Muscle layer of duodenum (tissue), 2 donors: ENCODE measurements at regions not wholly inside any gene's neighbourhood (a gene's known extent, or its start where the extent isn't known, plus 50 kb on each side); places are given as distances from the start of the nearest gene placed in this dataset.

ENCODE experiments used
- H3K27ac ChIP-seq: one replicate; pipeline ENCODE4 v1.7.0; 2013; ENCODE audit warnings: mild to moderate bottlenecking, low read length
- H3K27me3 ChIP-seq: one replicate; pipeline ENCODE4 v1.7.0; 2013; ENCODE audit warnings: low read depth, mild to moderate bottlenecking, control low read depth, low read length
- H3K36me3 ChIP-seq, 2 donors: one replicate each; pipeline ENCODE4 v1.7.0; 2013; ENCODE audit warnings: low read length in 2 of 2, control low read depth in 1 of 2, mild to moderate bottlenecking in 1 of 2; ENCODE audit not compliant: insufficient read depth in 2 of 2, control insufficient read depth in 1 of 2
- H3K4me1 ChIP-seq, 2 donors: one replicate each; pipeline ENCODE4 v1.7.0; 2013; ENCODE audit warnings: low read length in 2 of 2, mild to moderate bottlenecking in 2 of 2, control low read depth in 1 of 2, moderate library complexity in 1 of 2; ENCODE audit not compliant: insufficient read depth in 2 of 2, control insufficient read depth in 1 of 2
- H3K4me3 ChIP-seq, 2 donors: one replicate each; pipeline ENCODE4 v1.7.0; 2013; ENCODE audit warnings: low read length in 2 of 2, low read depth in 1 of 2, mild to moderate bottlenecking in 1 of 2
- H3K9me3 ChIP-seq, 2 donors: one replicate each; pipeline ENCODE4 v1.7.0; 2013; ENCODE audit warnings: low read length in 2 of 2, control low read depth in 1 of 2, mild to moderate bottlenecking in 1 of 2; ENCODE audit not compliant: control insufficient read depth in 1 of 2
- donor health status: healthy.

DNA sequence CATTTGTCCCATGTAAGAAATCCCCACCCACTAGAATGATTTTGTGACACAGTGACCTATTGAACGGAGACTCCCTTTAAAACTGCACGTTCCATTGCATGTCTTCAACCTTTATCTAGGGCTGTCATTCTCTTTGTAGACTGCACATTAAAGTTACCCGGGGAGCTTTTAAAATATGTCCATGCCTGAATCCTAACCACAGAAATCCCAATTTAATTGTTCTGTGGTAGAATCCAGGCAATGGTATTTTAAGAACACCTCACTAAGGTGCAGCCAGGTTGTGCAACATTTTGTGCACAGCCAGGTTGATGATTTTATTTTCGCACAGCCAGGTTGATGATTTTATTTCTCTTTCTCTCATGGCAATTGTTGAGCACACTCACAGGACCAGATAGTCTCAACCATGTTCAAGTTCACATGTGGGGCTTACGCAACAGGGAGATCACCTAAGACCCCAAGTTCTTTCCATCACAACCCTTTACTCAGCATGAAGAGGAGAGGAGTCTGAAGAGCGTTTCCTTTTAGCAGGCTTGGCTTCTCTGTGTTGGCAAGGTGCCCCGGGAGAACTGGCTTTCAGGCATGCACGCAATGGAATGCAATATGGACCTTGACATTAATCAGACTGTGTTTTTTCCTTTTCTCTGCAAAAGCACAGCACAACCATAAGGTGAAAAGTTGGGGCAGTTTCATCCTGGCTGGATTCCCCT lies 467.3 kb upstream of the ETAA1 start:
- no peaks in the 10 kb centered on the region for H3K27me3 ChIP-seq
- no peaks in the 10 kb centered on the region for H3K9me3 ChIP-seq
- no peaks in the 10 kb centered on the region for H3K36me3 ChIP-seq
- H3K27ac ChIP-seq = no peak overlapping the region
- H3K4me1 ChIP-seq = peaks cover 6 to 13% of the 10 kb centered on the region in 2 donors
- H3K4me3 ChIP-seq = no peak overlapping the region

DNA sequence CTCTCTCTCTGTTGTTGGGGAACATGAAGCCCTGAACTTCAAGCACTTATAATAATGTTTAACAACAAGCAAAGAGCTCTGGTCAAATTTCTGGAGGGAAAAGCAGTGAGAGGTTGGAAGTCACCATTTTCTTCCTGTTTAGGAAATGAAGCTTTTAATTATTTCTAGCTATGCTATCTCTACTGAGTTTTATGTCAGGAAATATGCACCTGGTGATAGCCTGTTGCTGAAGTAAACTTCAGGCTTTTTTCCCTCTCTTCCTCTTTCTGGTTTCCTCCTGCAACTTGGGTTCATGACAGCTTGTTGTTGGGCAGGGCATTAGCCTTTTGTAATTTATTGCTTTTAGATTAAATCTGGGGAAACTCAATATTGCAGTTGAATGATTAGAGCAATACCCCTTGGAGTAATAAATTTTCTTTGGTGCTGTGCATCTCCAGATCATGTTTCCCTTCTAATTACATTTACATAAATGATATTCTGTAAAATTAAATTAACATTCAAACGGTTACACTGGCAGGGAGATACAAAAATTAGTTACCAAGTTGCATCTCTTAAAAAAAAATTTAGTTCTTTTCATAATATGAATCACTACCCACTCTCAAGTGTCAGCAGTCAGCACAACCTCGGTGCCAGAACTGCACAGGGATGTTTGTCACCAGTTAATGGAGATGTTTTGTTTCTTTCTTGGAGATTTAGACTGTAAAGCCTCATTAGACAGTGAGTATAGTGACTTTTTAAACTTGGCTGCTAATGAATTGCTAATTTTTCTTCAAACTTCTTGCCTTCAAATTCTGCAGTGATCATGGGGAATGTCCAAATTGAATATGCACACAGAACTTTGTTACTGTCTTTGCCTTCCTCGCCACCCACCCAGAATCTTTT lies 466.6 kb upstream of the ETAA1 start:
- Histone ChIP-seq H3K4me1 (peaks cover 6 to 13% of the 10 kb centered on the region in 2 donors), H3K27ac (no peak overlapping the region), H3K36me3 (no peaks in the 10 kb centered on the region), H3K27me3 (no peaks in the 10 kb centered on the region), H3K4me3 (no peak overlapping the region), H3K9me3 (no peaks in the 10 kb centered on the region)

DNA sequence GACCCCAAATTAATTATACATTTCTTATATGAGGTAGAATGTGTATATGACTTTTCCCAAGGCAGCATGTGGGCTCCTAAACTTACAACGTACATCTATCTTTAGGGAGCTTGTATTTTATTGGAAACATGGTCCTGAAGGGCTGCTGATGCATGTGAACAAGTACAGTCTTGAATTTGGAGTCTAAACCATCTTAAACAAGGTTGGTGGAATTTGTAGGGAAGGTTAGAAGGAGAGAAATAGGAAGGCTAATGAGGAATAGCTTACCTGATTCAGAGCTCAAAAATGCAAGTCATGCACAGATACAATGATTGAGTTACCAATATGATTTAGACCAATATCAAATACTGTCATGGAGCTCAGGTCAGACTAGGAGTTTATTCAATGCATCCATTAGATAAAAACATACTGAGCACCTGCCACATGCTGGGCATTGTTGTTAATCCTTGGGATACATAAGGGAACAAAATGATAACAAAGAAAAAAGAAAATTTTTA lies 458.6 kb upstream of the ETAA1 start:
- Histone ChIP-seq H3K27ac (no peak overlapping the region), H3K4me3 (no peak overlapping the region), H3K9me3 (no peaks in the 10 kb centered on the region), H3K27me3 (no peaks in the 10 kb centered on the region), H3K4me1 (peaks cover 0 to 10% of the 10 kb centered on the region in 2 donors), H3K36me3 (no peaks in the 10 kb centered on the region)

- no peaks in the 10 kb centered on the region for H3K27me3 ChIP-seq
- no peak overlapping the region for H3K4me3 ChIP-seq
- H3K9me3 ChIP-seq = no peaks in the 10 kb centered on the region
- H3K36me3 ChIP-seq = no peaks in the 10 kb centered on the region
- no peak overlapping the region for H3K27ac ChIP-seq
- H3K4me1 ChIP-seq = peaks cover 0 to 10% of the 10 kb centered on the region in 2 donors
Observed at GRCh38 chr2:66940080-66940479, 457.1 kb upstream of the ETAA1 start.

DNA sequence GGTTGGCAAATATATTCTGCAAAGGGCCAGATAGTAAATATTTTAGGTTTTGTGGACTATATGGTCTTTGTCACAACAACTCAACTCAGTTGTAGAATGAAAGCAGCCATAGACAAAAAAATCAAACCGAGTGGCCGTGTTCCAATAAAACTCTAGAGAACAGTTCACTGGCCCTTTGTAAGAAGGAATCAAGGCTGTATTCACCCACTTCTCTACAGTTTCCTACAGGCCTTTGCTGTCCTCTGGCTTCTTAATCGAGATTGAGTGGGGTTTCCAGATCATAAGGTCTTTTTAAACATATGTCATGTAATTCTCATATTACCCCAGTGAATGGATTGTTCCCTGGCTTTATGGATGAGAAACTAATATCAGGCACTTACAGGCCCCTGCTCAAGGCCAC lies 448.9 kb upstream of the ETAA1 start:
- H3K4me1 ChIP-seq = no peaks in the 10 kb centered on the region
- H3K9me3 ChIP-seq = no peaks in the 10 kb centered on the region
- H3K27ac ChIP-seq = no peak overlapping the region
- H3K36me3 ChIP-seq = no peaks in the 10 kb centered on the region
- H3K27me3 ChIP-seq = no peaks in the 10 kb centered on the region
- H3K4me3 ChIP-seq = no peak overlapping the region

GRCh38 chr2:66957198-66957597 lies 439.9 kb upstream of the ETAA1 start:
- Histone ChIP-seq H3K27me3 (no peaks in the 10 kb centered on the region), H3K27ac (no peak overlapping the region), H3K36me3 (no peaks in the 10 kb centered on the region), H3K4me1 (no peaks in the 10 kb centered on the region), H3K4me3 (no peak overlapping the region), H3K9me3 (no peaks in the 10 kb centered on the region)

DNA sequence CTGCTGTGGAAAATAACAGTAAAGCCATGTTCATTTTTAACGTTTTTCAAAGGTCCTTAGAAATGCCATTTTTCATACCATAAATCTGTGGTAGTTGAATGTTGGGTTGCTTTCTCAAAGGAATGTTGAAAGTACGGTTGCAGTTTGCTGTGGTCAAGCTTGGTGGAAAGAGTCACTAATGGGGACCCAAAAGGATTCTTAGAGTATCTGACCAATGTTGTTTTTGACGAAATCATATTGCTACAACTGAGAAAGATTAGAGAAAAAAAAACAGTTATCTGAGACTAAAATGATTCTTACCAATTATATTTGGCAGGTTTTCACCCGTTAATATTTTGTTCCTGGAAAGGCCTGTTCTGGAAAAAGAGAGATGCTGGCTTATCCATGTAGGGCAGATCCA lies 439.5 kb upstream of the ETAA1 start:
- no peak overlapping the region for H3K4me3 ChIP-seq

DNA sequence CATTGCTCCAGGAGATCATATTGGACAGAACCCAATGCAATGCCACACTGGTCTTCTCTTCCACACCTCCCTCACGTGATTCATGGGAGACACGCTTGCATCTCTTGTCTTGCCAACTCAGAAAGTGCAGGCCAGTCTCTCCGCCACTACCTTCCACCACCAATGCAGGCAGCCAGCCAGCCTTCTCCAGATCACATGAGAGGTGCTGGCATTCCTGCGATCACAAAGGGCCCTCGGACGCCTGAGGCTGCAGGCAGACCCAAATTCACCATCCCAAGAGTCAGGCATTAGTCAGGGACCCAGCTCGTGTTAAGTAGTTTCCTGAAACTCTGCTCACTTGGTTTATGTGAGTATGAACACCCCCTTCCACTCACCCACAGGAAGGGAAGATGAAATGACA lies 437.0 kb upstream of the ETAA1 start:
- Histone ChIP-seq H3K4me1 (peaks cover 0 to 7% of the 10 kb centered on the region in 2 donors), H3K4me3 (no peak overlapping the region), H3K27ac (no peak overlapping the region), H3K9me3 (no peaks in the 10 kb centered on the region), H3K27me3 (no peaks in the 10 kb centered on the region), H3K36me3 (no peaks in the 10 kb centered on the region)

More for the DNA sequence above, 439.5 kb upstream of the ETAA1 start:
- Histone ChIP-seq H3K36me3 (no peaks in the 10 kb centered on the region), H3K4me1 (no peaks in the 10 kb centered on the region), H3K27me3 (no peaks in the 10 kb centered on the region), H3K9me3 (no peaks in the 10 kb centered on the region), H3K27ac (no peak overlapping the region)

DNA sequence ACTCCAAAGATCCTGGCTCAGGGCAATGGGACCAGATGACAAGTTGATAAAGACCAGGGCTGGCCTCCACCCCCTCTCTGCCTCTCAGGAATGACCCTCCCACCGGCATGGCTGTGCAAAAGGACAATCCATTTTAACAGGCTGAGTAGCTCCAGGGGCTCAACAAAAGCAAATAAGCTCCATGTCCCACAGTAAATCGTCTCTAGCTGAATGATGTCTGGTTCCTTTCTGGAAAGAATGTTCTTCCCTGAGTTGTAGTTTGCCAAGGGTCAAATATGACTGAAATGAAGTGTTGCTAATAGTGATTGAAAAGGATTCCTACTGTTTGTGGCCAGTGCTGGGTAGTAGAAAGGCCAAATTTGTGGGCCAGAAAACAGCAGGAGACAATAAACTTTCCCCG lies 434.4 kb upstream of the ETAA1 start:
- Histone ChIP-seq H3K27ac (peak overlapping the region; percentile 35), H3K9me3 (no peaks in the 10 kb centered on the region), H3K27me3 (no peaks in the 10 kb centered on the region)

GRCh38 chr2:66966631-66967030 lies 430.5 kb upstream of the ETAA1 start:
- no peak overlapping the region for H3K4me3 ChIP-seq
- H3K27me3 ChIP-seq = no peaks in the 10 kb centered on the region
- H3K27ac ChIP-seq = no peak overlapping the region
- H3K4me1 ChIP-seq = peaks cover 0 to 7% of the 10 kb centered on the region in 2 donors
- H3K9me3 ChIP-seq = no peaks in the 10 kb centered on the region
- H3K36me3 ChIP-seq = no peaks in the 10 kb centered on the region

More for the DNA sequence above, 434.4 kb upstream of the ETAA1 start:
- H3K4me1 ChIP-seq = peaks cover 0 to 7% of the 10 kb centered on the region in 2 donors
- no peaks in the 10 kb centered on the region for H3K36me3 ChIP-seq
- H3K4me3 ChIP-seq = no peak overlapping the region

DNA sequence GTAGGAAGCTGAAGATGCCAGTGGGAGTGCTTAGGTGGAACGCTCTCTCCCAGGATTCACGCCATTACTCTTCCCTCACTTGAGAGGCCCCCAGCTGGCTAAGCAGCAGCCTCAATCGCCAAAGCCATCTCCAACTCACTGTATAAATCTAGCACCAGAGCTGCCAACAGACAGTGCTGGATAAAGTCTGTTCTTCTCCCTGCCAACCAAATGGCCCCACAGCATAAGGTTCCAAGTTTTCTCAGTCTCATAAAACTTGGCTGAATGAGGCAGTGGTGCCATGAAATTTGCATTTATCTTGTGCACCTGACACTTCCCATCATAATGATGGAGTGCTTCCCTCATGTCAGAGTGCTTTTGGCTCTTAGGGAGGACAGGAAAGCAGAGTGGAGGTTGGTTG lies 428.2 kb upstream of the ETAA1 start:
- H3K4me3 ChIP-seq = no peak overlapping the region
- no peaks in the 10 kb centered on the region for H3K36me3 ChIP-seq
- no peak overlapping the region for H3K27ac ChIP-seq
- H3K9me3 ChIP-seq = no peaks in the 10 kb centered on the region
- no peaks in the 10 kb centered on the region for H3K27me3 ChIP-seq
- H3K4me1 ChIP-seq = no peaks in the 10 kb centered on the region
